Endothelial cell of umbilical vein (primary cell): ENCODE measurements at regions not wholly inside any gene's neighbourhood (a gene's known extent, or its start where the extent isn't known, plus 50 kb on each side); places are given as distances from the start of the nearest gene placed in this dataset.

Experiments used
- BruUV-seq: library from RNA; stranded (reverse); fragments of 400-500 nt; replicated peaks from 2 replicates; lab custom pipeline; 2021; lab: Mats Ljungman, UMichigan
- CTCF ChIA-PET: fragments of 300-600, 350-600 bp; sonication (Branson Sonifier 250); formaldehyde crosslinking; loops from one replicate; lab custom pipeline; 2021; ENCODE audit warnings: antibody characterized with exemption, inconsistent platforms; lab: Charles Lee
- POLR2A ChIA-PET: fragments of 300-600, 350-600 bp; sonication (Branson Sonifier 250); formaldehyde crosslinking; loops from one replicate; lab custom pipeline; 2021; ENCODE audit warnings: antibody characterized with exemption, inconsistent platforms; lab: Charles Lee
- DNase-seq: peaks from one replicate; pipeline ENCODE4 v3.0.0-alpha.2; 2011; ENCODE audit warnings: low read depth, low spot score
- FAIRE-seq: peaks from 2 replicates; lab custom pipeline; 2011; peaks lifted over from hg19 to GRCh38; lab: Jason Lieb, UNC
- H2AFZ ChIP-seq: 2 replicates; pipeline ENCODE4 v1.6.0; 2012; ENCODE audit warnings: low read depth, low read length, control low read depth, inconsistent platforms
- H3K27ac ChIP-seq: 2 replicates; pipeline ENCODE4 v1.5.1; 2011; ENCODE audit warnings: low read depth, mild to moderate bottlenecking, control low read depth, low read length, moderate library complexity; ENCODE audit not compliant: insufficient read depth
- H3K27me3 ChIP-seq, 2 experiments: 2 replicates each; pipeline versions ENCODE4 v1.6.0 to v1.6.1; 2011; ENCODE audit warnings: low read length in 2 of 2, mixed read lengths in 1 of 2; ENCODE audit not compliant: control insufficient read depth in 2 of 2, insufficient read depth in 2 of 2
- H3K36me3 ChIP-seq, 2 experiments: 2 replicates in 1 of 2; 3 replicates in 1 of 2; pipeline ENCODE4 v1.5.1; 2011; ENCODE audit warnings: low read length in 2 of 2, mild to moderate bottlenecking in 1 of 2, moderate library complexity in 1 of 2; ENCODE audit not compliant: control insufficient read depth in 2 of 2, insufficient read depth in 2 of 2; ENCODE audit errors: extremely low read depth in 1 of 2
- H3K4me1 ChIP-seq: 3 replicates; pipeline ENCODE4 v1.5.1; 2011; ENCODE audit warnings: mild to moderate bottlenecking, low read length; ENCODE audit not compliant: control insufficient read depth, insufficient read depth; ENCODE audit errors: extremely low read depth
- H3K4me2 ChIP-seq: 2 replicates; pipeline ENCODE4 v1.6.1; 2011; ENCODE audit warnings: low read length, control low read depth, mixed read lengths; ENCODE audit not compliant: insufficient read depth
- H3K4me3 ChIP-seq, 3 experiments: fragments of 200-600 bp in 1 of 3; sonication (generic), shearing (Covaris generic) in 1 of 3; replicated peaks in 1 of 3; 2 replicates each; pipeline ENCODE4 v1.5.1; 2011 to 2016; ENCODE audit warnings: control low read depth in 3 of 3, low read length in 3 of 3, mild to moderate bottlenecking in 2 of 3, inconsistent platforms in 1 of 3, low read depth in 1 of 3, moderate library complexity in 1 of 3; ENCODE audit not compliant: insufficient read depth in 1 of 3
- H3K79me2 ChIP-seq: 2 replicates; pipeline ENCODE4 v1.6.0; 2012; ENCODE audit warnings: low read length, inconsistent platforms; ENCODE audit not compliant: control insufficient read depth, insufficient read depth
- H3K9ac ChIP-seq: replicated peaks from 2 replicates; pipeline ENCODE3; 2011; ENCODE audit warnings: low read length, control low read depth; ENCODE audit not compliant: insufficient read depth; ENCODE audit errors: extremely low read depth
- H3K9me1 ChIP-seq: replicated peaks from 3 replicates; pipeline ENCODE4 v1.6.0; 2011; ENCODE audit warnings: mild to moderate bottlenecking, low read length; ENCODE audit not compliant: control insufficient read depth, insufficient read depth; ENCODE audit errors: extremely low read depth
- H3K9me3 ChIP-seq: replicated peaks from 2 replicates; pipeline ENCODE4 v1.5.1; 2012; ENCODE audit warnings: low read length, inconsistent platforms; ENCODE audit not compliant: control insufficient read depth, insufficient read depth
- H4K20me1 ChIP-seq: replicated peaks from 2 replicates; pipeline ENCODE3; 2011; ENCODE audit warnings: mild to moderate bottlenecking, low read length; ENCODE audit not compliant: control insufficient read depth, insufficient read depth; ENCODE audit errors: extremely low read depth
- EZH2 ChIP-seq: IDR thresholded peaks from 2 replicates; pipeline ENCODE4 v1.6.1; 2012; ENCODE audit warnings: borderline replicate concordance, low read depth, mild to moderate bottlenecking, moderate library complexity, low read length, inconsistent platforms; ENCODE audit not compliant: severe bottlenecking
- FOS ChIP-seq: IDR thresholded peaks from 2 replicates; pipeline ENCODE4 v1.6.1; 2011; ENCODE audit warnings: mild to moderate bottlenecking, low read length, moderate library complexity, borderline replicate concordance; ENCODE audit not compliant: insufficient read depth
- GATA2 ChIP-seq: IDR thresholded peaks from 2 replicates; pipeline ENCODE4 v1.7.0; 2011; ENCODE audit warnings: low read depth, mild to moderate bottlenecking, moderate library complexity, mixed read lengths, low read length; ENCODE audit not compliant: insufficient read length, insufficient read depth
- JUN ChIP-seq: IDR thresholded peaks from 2 replicates; pipeline ENCODE4 v1.6.1; 2011; ENCODE audit warnings: borderline replicate concordance, low read depth; ENCODE audit not compliant: insufficient read length, insufficient read depth
- MYC ChIP-seq: IDR thresholded peaks from one replicate; pipeline ENCODE4 v1.6.1; 2011; ENCODE audit warnings: mild to moderate bottlenecking, low read depth, low read length
- POLR2A ChIP-seq: IDR thresholded peaks from 2 replicates; pipeline ENCODE4 v1.6.1; 2012; ENCODE audit warnings: low read depth, mild to moderate bottlenecking, control low read depth, low read length
- POLR2AphosphoS5 ChIP-seq: IDR thresholded peaks from 2 replicates; pipeline ENCODE4 v1.6.1; 2012; ENCODE audit warnings: low read depth, mild to moderate bottlenecking, control low read depth, low read length, moderate library complexity; ENCODE audit not compliant: insufficient read depth
- dilution Hi-C: fragments of 300-500 bp; cut with MboI; formaldehyde crosslinking; loops from one replicate; pipeline ENCODE4 v1.15.0; 2019; ENCODE audit warnings: low sequenced_read_pairs; ENCODE audit not compliant: extremely low pct_ligation_motif_present
- intact Hi-C: fragments of 100-400 bp; cut with micrococcal nuclease; formaldehyde crosslinking; loops from one replicate; pipeline ENCODE4 v1.10.0; 2022
- TF ChIP-seq, protein P1 (sequence below): IDR thresholded peaks from 2 replicates; pipeline ENCODE4 v1.6.1; 2011; ENCODE audit not compliant: insufficient read depth, insufficient read length
- TF ChIP-seq, protein P2 (sequence below), 2 donors: IDR thresholded peaks; 1 replicate in 1 of 2; 2 replicates in 1 of 2; pipeline ENCODE4 v1.5.1; 2011; ENCODE audit warnings: low read length in 2 of 2, mild to moderate bottlenecking in 2 of 2, moderate library complexity in 2 of 2, control low read depth in 1 of 2, inconsistent platforms in 1 of 2, low read depth in 1 of 2; ENCODE audit not compliant: insufficient read depth in 1 of 2; ENCODE audit errors: extremely low read depth in 1 of 2

DNA sequence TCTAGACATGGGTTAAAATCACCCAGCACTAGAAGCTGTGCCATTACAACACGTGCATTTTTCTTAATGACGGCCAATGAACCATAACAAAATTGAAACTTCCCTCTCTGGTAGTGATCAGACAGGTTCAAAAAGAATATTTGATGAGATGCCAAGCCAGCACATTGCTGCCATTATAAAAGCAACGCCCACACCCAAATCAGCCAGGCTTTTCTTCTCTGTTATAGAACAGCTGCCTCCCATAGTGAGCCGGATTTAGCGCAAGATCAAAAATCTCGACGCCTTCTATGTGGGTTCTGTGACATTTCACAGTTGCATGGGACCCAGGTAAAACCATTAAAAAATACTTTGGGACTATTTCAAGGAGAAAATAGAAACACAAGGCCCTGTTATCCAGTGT, 1158.0 kb downstream of the EFNB2 start:
- H2AFZ ChIP-seq: no peak overlapping the region
- CTCF ChIA-PET: no interaction called here
- H3K9me3 ChIP-seq: no peaks in the 10 kb centered on the region
- BruUV-seq: no TSS peak
- no peak for TF ChIP-seq MYC
- TF ChIP-seq, protein P1, sequence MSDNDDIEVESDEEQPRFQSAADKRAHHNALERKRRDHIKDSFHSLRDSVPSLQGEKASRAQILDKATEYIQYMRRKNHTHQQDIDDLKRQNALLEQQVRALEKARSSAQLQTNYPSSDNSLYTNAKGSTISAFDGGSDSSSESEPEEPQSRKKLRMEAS: no peak
- TF ChIP-seq, protein P2, sequence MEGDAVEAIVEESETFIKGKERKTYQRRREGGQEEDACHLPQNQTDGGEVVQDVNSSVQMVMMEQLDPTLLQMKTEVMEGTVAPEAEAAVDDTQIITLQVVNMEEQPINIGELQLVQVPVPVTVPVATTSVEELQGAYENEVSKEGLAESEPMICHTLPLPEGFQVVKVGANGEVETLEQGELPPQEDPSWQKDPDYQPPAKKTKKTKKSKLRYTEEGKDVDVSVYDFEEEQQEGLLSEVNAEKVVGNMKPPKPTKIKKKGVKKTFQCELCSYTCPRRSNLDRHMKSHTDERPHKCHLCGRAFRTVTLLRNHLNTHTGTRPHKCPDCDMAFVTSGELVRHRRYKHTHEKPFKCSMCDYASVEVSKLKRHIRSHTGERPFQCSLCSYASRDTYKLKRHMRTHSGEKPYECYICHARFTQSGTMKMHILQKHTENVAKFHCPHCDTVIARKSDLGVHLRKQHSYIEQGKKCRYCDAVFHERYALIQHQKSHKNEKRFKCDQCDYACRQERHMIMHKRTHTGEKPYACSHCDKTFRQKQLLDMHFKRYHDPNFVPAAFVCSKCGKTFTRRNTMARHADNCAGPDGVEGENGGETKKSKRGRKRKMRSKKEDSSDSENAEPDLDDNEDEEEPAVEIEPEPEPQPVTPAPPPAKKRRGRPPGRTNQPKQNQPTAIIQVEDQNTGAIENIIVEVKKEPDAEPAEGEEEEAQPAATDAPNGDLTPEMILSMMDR (IDR thresholded peaks at IDR 0.05; ENCODE audit: extremely low read depth in 1 of 2, insufficient read depth in 1 of 2, low read depth in 1 of 2, low read length in 2 of 2): no peak
- no peak for TF ChIP-seq GATA2
- TF ChIP-seq POLR2AphosphoS5: no peak
- no peak for TF ChIP-seq POLR2A
- no peak for TF ChIP-seq FOS
- no peak for TF ChIP-seq JUN
- no peak for TF ChIP-seq EZH2
- DNase-seq (no peak), FAIRE-seq (no peak)
- H3K4me3 ChIP-seq: no peak overlapping the region
- intact Hi-C loops: no loop called here
- H3K36me3 ChIP-seq: no peaks in the 10 kb centered on the region
- dilution Hi-C loops: no loop called here
- no peak overlapping the region for H3K9ac ChIP-seq
- H3K9me1 ChIP-seq: no peaks in the 10 kb centered on the region
- H3K27me3 ChIP-seq: no peaks in the 10 kb centered on the region
- no peaks in the 10 kb centered on the region for H4K20me1 ChIP-seq
- H3K79me2 ChIP-seq: no peaks in the 10 kb centered on the region
- no peak overlapping the region for H3K27ac ChIP-seq
- H3K4me2 ChIP-seq: no peak overlapping the region
- H3K4me1 ChIP-seq: peaks cover 6% of the 10 kb centered on the region
- POLR2A ChIA-PET: no interaction called here
